Inflammatory macrophage treated with lipopolysaccharide for 1 hour (primary cell): ENCODE measurements at regions not wholly inside any gene's neighbourhood (a gene's known extent, or its start where the extent isn't known, plus 50 kb on each side); places are given as distances from the start of the nearest gene placed in this dataset.
"Not testable (repeated sequence)": the region's sequence is repeated elsewhere in the genome, so short reads cannot be mapped to it uniquely, and the experiment has no call there.

ENCODE experiments used
- DNase-seq, 2 donors: peaks; one replicate each; pipeline ENCODE4 v3.0.0-alpha.2; 2020 to 2022

GRCh38 chr11:14573539-14574057 lies 53.4 kb upstream of the PSMA1 start:
- peak in 1 of 2 donors; percentile 33 for DNase-seq

- no peak for DNase-seq
Measured at GRCh38 chr11:14577292-14577691, 57.1 kb upstream of the PSMA1 start.

GRCh38 chr11:14577835-14578529 lies 57.8 kb upstream of the PSMA1 start:
- no peak for DNase-seq

- peak; percentile 74 to 82 for DNase-seq
Measured at GRCh38 chr11:14578541-14578956, 58.4 kb upstream of the PSMA1 start.

- peak; percentile 31 to 83 for DNase-seq
Measured at GRCh38 chr11:14579646-14580045, 59.5 kb upstream of the PSMA1 start.

- no peak for DNase-seq
Measured at GRCh38 chr11:14582793-14583192, 60.8 kb upstream of the PDE3B start.

- no peak for DNase-seq
Measured at GRCh38 chr11:14583252-14584034, 60.2 kb upstream of the PDE3B start.

- DNase-seq, result no peak
Measured at GRCh38 chr11:14584035-14584363, 59.6 kb upstream of the PDE3B start.

GRCh38 chr11:14584595-14584994 lies 59.0 kb upstream of the PDE3B start:
- DNase-seq, result no peak

- DNase-seq, result no peak
Measured at GRCh38 chr11:14585438-14585837, 58.2 kb upstream of the PDE3B start.

GRCh38 chr11:14587258-14587657 lies 56.3 kb upstream of the PDE3B start:
- peak; percentile 72 to 87 for DNase-seq

GRCh38 chr11:14588681-14589080 lies 54.9 kb upstream of the PDE3B start:
- DNase-seq, result no peak

GRCh38 chr11:14589421-14589820 lies 54.2 kb upstream of the PDE3B start:
- no peak for DNase-seq

- DNase-seq, result not testable (repeated sequence)
Measured at GRCh38 chr11:14591046-14591445, 52.6 kb upstream of the PDE3B start.

- no peak for DNase-seq
Measured at GRCh38 chr11:14593671-14594070, 49.9 kb upstream of the PDE3B start.
